ENCODE measurements at regions not wholly inside any gene's neighbourhood (a gene's known extent, or its start where the extent isn't known, plus 50 kb on each side); places are given as distances from the start of the nearest gene placed in this dataset.

DNA sequence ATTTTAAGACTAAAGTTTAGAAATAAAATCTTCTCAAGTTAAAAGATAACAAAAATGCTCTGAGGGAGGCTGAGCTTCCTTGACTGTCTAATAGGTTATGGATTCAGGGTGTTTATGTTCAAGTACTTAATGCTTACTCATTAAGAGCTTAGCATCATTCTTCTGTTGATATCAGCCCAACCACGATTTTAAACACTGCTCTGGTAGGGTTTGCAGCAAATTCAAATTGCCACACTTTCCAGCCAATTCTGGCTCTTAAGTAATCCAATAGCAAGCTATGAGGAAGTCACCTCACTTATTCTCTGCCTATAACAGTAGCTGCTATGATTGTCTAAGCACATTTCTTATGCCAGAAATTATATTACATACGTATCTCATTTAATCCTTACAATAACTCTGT, 191.0 kb upstream of the KIF2A start:
- H3K9me3 ChIP-seq (ENCODE audit: control insufficient read depth in 1 of 2, low read length in 2 of 2), result no peaks in the 10 kb centered on the region
- no peak overlapping the region for H3K9ac ChIP-seq (ENCODE audit: low read depth in 1 of 2, low read length in 2 of 2)
- no peaks in the 10 kb centered on the region for H3K4me1 ChIP-seq (ENCODE audit: control insufficient read depth in 1 of 2, insufficient read depth in 2 of 2, low read length in 2 of 2)
- H3K4me3 ChIP-seq (ENCODE audit: low read depth in 1 of 2, low read length in 2 of 2), result no peak overlapping the region
- no peak overlapping the region for H3K27ac ChIP-seq (ENCODE audit: low read depth, low read length)
- H3K27me3 ChIP-seq (ENCODE audit: control insufficient read depth in 1 of 2, insufficient read depth in 2 of 2, low read length in 2 of 2), result peaks cover 0 to 3% of the 10 kb centered on the region in 2 donors
- no peaks in the 10 kb centered on the region for H3K36me3 ChIP-seq (ENCODE audit: control insufficient read depth in 1 of 2, insufficient read depth in 2 of 2, low read length in 2 of 2)

DNA sequence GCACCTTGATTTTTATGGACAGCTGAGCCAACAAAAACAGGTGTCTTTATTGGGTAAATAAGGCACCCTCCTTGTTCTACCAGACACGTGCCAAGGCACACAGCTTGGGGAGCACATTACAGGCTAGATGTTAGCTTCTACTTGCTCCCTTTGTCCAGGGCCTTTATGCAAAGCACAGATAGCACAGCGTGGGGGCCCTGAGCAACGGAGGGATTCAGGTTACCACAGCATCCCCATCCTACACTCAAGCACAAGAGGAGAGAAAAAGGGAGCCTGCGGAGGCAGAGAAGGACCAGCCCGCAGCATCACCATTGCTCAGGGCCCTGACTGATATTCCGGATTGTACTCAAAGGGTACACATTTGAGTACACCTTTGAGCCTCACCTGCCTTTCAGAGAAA, 181.7 kb upstream of the KIF2A start:
- Histone ChIP-seq H3K27me3 (ENCODE audit: control insufficient read depth in 1 of 2, insufficient read depth in 2 of 2, low read length in 2 of 2) (no peaks in the 10 kb centered on the region), H3K4me3 (ENCODE audit: low read depth in 1 of 2, low read length in 2 of 2) (no peak overlapping the region), H3K9me3 (ENCODE audit: control insufficient read depth in 1 of 2, low read length in 2 of 2) (no peaks in the 10 kb centered on the region), H3K36me3 (ENCODE audit: control insufficient read depth in 1 of 2, insufficient read depth in 2 of 2, low read length in 2 of 2) (no peaks in the 10 kb centered on the region), H3K27ac (ENCODE audit: low read depth, low read length) (no peak overlapping the region), H3K9ac (ENCODE audit: low read depth in 1 of 2, low read length in 2 of 2) (no peak overlapping the region), H3K4me1 (ENCODE audit: control insufficient read depth in 1 of 2, insufficient read depth in 2 of 2, low read length in 2 of 2) (no peaks in the 10 kb centered on the region)

DNA sequence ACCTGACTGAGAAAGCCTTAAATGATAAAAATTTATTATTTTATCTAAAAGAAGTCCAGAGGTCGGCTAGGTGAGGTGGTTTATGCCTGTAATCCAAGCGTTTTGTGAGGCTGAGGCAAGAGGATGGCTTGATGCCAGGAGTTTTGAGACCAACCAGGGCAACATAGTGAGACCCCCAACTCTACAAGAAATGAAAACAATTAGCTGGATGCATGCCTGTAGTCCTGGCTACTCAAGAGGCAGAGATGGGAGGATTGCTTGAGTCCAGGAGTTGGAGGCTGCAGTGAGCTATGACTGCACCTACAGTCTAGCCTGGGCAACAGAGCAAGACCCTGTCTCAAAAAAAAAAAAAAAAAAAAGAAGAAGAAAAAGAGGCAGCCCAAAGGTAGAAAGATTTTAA, 179.9 kb upstream of the KIF2A start:
- H3K4me3 ChIP-seq (ENCODE audit: low read depth in 1 of 2, low read length in 2 of 2), result no peak overlapping the region
- H3K27me3 ChIP-seq (ENCODE audit: control insufficient read depth in 1 of 2, insufficient read depth in 2 of 2, low read length in 2 of 2), result no peaks in the 10 kb centered on the region

DNA sequence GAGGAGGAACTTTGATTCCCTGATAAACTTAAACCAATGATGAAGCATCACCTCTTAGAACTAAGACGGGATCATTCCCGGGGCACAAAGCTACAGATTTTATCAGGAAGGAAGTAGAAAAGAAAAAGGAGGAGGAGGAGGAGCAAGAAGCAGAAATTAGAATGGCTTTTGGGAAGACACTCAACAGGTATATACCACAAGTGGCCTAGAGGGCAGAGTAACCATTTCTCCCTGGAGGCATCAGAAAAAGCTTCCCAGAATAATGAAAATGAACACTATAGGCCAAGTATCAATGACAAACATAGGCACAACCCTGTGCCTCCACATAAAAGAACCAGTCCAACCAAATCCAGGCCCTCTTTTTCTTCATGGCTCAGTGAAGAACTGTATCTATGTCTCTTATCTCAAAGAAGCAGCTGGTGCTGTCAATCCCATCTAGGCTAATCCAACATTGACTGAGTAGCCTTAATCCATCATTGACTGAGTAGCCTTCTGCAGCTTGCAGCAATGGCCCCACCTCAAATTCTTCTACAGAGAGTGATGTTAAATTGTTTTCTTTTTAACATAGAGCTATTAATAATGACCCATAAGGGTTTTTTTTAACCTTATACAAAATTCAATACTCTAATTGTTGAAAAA, 178.8 kb upstream of the KIF2A start:
- Histone ChIP-seq H3K36me3 (ENCODE audit: control insufficient read depth in 1 of 2, insufficient read depth in 2 of 2, low read length in 2 of 2) (no peaks in the 10 kb centered on the region), H3K27ac (ENCODE audit: low read depth, low read length) (no peak overlapping the region), H3K9me3 (ENCODE audit: control insufficient read depth in 1 of 2, low read length in 2 of 2) (no peaks in the 10 kb centered on the region), H3K9ac (ENCODE audit: low read depth in 1 of 2, low read length in 2 of 2) (no peak overlapping the region), H3K4me3 (ENCODE audit: low read depth in 1 of 2, low read length in 2 of 2) (no peak overlapping the region), H3K27me3 (ENCODE audit: control insufficient read depth in 1 of 2, insufficient read depth in 2 of 2, low read length in 2 of 2) (no peaks in the 10 kb centered on the region), H3K4me1 (ENCODE audit: control insufficient read depth in 1 of 2, insufficient read depth in 2 of 2, low read length in 2 of 2) (no peaks in the 10 kb centered on the region)

More for the DNA sequence above, 179.9 kb upstream of the KIF2A start:
- Histone ChIP-seq H3K9me3 (ENCODE audit: control insufficient read depth in 1 of 2, low read length in 2 of 2) (no peaks in the 10 kb centered on the region), H3K36me3 (ENCODE audit: control insufficient read depth in 1 of 2, insufficient read depth in 2 of 2, low read length in 2 of 2) (no peaks in the 10 kb centered on the region), H3K27ac (ENCODE audit: low read depth, low read length) (no peak overlapping the region), H3K9ac (ENCODE audit: low read depth in 1 of 2, low read length in 2 of 2) (no peak overlapping the region), H3K4me1 (ENCODE audit: control insufficient read depth in 1 of 2, insufficient read depth in 2 of 2, low read length in 2 of 2) (no peaks in the 10 kb centered on the region)

DNA sequence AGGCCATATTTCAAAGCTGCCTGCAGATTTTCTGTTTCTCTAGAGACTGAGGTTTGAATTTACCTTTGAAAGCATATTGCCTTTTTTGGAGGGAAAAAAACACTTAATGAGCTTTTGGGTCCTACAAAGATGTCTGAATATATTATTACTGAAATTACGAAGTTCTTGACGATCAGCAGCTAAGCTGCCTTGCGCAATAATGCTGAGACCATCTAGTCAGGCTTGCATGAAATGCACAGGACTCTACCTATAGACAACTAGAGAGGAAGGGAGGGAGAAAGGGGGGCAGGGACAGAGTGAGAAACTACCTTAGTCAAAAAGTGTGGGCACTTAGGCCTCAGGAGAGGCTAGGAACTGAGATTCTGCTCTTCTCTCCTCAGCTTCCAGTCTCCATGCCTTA, 175.9 kb upstream of the KIF2A start:
- H3K27me3 ChIP-seq (ENCODE audit: control insufficient read depth in 1 of 2, insufficient read depth in 2 of 2, low read length in 2 of 2), result no peaks in the 10 kb centered on the region

DNA sequence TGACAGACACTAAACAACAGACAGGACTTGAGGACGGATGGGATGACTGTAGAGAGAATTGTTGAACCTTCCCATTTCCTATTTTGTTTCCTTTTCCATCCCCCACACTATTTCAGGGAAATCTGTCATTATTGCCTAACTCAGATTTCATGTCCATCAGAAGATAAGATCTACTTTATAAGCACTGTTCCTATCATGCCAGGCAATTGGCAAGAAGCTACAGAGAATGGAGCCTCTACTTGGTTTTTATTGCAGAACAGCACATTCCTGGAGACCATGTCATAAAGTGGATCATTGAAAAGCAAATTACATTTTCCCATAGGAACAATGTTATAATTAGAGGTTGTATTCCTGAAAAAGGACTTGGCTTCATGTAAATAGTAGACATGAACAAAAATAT, 173.7 kb upstream of the KIF2A start:
- H3K9me3 ChIP-seq (ENCODE audit: control insufficient read depth in 1 of 2, low read length in 2 of 2), result no peaks in the 10 kb centered on the region
- no peak overlapping the region for H3K4me3 ChIP-seq (ENCODE audit: low read depth in 1 of 2, low read length in 2 of 2)

More for the DNA sequence above, 175.9 kb upstream of the KIF2A start:
- Histone ChIP-seq H3K36me3 (ENCODE audit: control insufficient read depth in 1 of 2, insufficient read depth in 2 of 2, low read length in 2 of 2) (no peaks in the 10 kb centered on the region), H3K4me3 (ENCODE audit: low read depth in 1 of 2, low read length in 2 of 2) (no peak overlapping the region), H3K4me1 (ENCODE audit: control insufficient read depth in 1 of 2, insufficient read depth in 2 of 2, low read length in 2 of 2) (no peaks in the 10 kb centered on the region), H3K9ac (ENCODE audit: low read depth in 1 of 2, low read length in 2 of 2) (no peak overlapping the region), H3K27ac (ENCODE audit: low read depth, low read length) (no peak overlapping the region), H3K9me3 (ENCODE audit: control insufficient read depth in 1 of 2, low read length in 2 of 2) (no peaks in the 10 kb centered on the region)

DNA sequence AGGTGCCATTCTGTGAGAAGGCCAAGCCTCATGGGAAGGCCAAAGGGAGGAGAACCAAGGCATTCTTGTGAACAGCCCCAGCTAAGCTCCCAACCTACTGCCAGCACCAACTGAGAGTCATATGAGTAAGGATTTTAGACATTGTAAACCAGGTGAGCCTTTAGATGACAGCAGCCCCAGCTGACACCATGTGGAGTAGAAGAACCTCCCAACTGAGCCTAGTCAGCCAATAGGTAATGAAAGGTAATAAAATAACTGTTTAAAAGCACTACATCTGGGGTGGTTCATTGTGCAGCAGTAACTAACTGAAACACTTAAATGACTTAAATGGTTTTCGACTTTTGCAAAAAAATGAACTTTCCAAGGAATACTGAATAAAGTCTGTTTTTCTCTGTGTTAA, 172.6 kb upstream of the KIF2A start:
- Histone ChIP-seq H3K4me1 (ENCODE audit: control insufficient read depth in 1 of 2, insufficient read depth in 2 of 2, low read length in 2 of 2) (no peaks in the 10 kb centered on the region), H3K36me3 (ENCODE audit: control insufficient read depth in 1 of 2, insufficient read depth in 2 of 2, low read length in 2 of 2) (no peaks in the 10 kb centered on the region), H3K4me3 (ENCODE audit: low read depth in 1 of 2, low read length in 2 of 2) (no peak overlapping the region), H3K27ac (ENCODE audit: low read depth, low read length) (no peak overlapping the region), H3K9ac (ENCODE audit: low read depth in 1 of 2, low read length in 2 of 2) (no peak overlapping the region), H3K27me3 (ENCODE audit: control insufficient read depth in 1 of 2, insufficient read depth in 2 of 2, low read length in 2 of 2) (peaks cover 0 to 1% of the 10 kb centered on the region in 2 donors), H3K9me3 (ENCODE audit: control insufficient read depth in 1 of 2, low read length in 2 of 2) (no peaks in the 10 kb centered on the region)

More for the DNA sequence above, 173.7 kb upstream of the KIF2A start:
- Histone ChIP-seq H3K36me3 (ENCODE audit: control insufficient read depth in 1 of 2, insufficient read depth in 2 of 2, low read length in 2 of 2) (no peaks in the 10 kb centered on the region), H3K27me3 (ENCODE audit: control insufficient read depth in 1 of 2, insufficient read depth in 2 of 2, low read length in 2 of 2) (no peaks in the 10 kb centered on the region), H3K27ac (ENCODE audit: low read depth, low read length) (no peak overlapping the region), H3K9ac (ENCODE audit: low read depth in 1 of 2, low read length in 2 of 2) (no peak overlapping the region), H3K4me1 (ENCODE audit: control insufficient read depth in 1 of 2, insufficient read depth in 2 of 2, low read length in 2 of 2) (no peaks in the 10 kb centered on the region)

DNA sequence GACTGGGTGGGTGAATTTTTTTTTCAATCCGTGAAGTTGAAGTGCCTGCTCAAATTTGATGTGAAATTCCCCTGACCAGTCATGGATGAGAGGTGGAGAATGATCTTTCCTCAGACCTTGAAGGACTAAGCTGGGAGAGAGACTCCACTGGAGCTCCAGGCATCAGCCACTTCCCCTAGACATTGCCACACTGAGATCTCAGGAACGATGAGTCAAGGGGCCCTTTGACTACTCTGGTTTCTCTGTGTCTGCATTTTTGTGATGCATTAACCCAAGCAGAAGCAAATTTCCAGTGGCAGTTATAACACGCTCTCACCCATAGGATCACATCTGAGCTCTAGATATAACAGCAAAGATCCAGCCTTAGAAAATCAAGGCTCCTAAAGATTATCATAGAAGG, 171.2 kb upstream of the KIF2A start:
- no peaks in the 10 kb centered on the region for H3K9me3 ChIP-seq (ENCODE audit: control insufficient read depth in 1 of 2, low read length in 2 of 2)
- no peak overlapping the region for H3K4me3 ChIP-seq (ENCODE audit: low read depth in 1 of 2, low read length in 2 of 2)
- H3K4me1 ChIP-seq (ENCODE audit: control insufficient read depth in 1 of 2, insufficient read depth in 2 of 2, low read length in 2 of 2), result no peaks in the 10 kb centered on the region
- peaks cover 0 to 4% of the 10 kb centered on the region in 2 donors for H3K27me3 ChIP-seq (ENCODE audit: control insufficient read depth in 1 of 2, insufficient read depth in 2 of 2, low read length in 2 of 2)
- no peak overlapping the region for H3K9ac ChIP-seq (ENCODE audit: low read depth in 1 of 2, low read length in 2 of 2)
- H3K27ac ChIP-seq (ENCODE audit: low read depth, low read length), result no peak overlapping the region
- H3K36me3 ChIP-seq (ENCODE audit: control insufficient read depth in 1 of 2, insufficient read depth in 2 of 2, low read length in 2 of 2), result no peaks in the 10 kb centered on the region

DNA sequence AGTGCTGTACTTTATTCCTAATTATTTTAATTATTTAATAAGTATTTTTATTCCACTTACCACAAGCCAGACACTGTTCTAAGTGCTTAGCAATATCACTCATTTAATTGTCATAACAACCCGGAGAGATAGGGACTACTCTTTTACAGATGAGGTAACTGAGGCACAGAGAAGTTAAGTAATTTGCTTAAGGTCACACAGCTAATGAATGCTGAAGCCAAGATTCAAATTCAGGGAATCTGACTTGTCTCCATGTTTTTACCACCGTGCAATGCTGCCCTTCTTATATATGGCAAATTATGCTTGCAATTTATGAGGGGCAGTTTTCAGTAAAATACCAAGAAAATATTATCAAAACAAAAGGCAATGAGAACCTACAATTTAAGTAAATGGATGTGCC, 168.4 kb upstream of the KIF2A start:
- Histone ChIP-seq H3K9me3 (ENCODE audit: control insufficient read depth in 1 of 2, low read length in 2 of 2) (no peaks in the 10 kb centered on the region), H3K4me1 (ENCODE audit: control insufficient read depth in 1 of 2, insufficient read depth in 2 of 2, low read length in 2 of 2) (no peaks in the 10 kb centered on the region), H3K9ac (ENCODE audit: low read depth in 1 of 2, low read length in 2 of 2) (no peak overlapping the region), H3K4me3 (ENCODE audit: low read depth in 1 of 2, low read length in 2 of 2) (no peak overlapping the region), H3K27me3 (ENCODE audit: control insufficient read depth in 1 of 2, insufficient read depth in 2 of 2, low read length in 2 of 2) (peaks cover 0 to 4% of the 10 kb centered on the region in 2 donors), H3K36me3 (ENCODE audit: control insufficient read depth in 1 of 2, insufficient read depth in 2 of 2, low read length in 2 of 2) (no peaks in the 10 kb centered on the region), H3K27ac (ENCODE audit: low read depth, low read length) (no peak overlapping the region)

DNA sequence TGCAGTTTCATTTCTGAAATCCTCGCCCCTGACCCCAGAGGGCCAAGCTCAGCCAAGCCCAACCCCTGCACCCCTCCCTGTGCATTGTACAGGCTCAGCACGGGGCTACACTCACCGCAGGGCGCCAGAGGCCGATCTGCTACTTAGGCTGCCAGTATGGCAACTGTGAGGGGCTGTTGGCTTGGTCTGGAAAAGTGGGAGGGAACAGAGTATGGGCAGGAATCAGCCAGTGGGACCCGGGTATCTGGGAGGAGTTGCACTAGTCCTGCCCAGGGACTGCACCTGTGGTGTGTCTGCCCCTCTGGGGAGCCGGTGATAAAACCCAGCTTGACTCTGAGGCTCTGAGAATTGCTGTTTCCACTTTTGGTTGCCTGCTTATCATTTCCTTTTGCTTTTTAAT, 167.4 kb upstream of the KIF2A start:
- Histone ChIP-seq H3K27ac (ENCODE audit: low read depth, low read length) (no peak overlapping the region), H3K4me1 (ENCODE audit: control insufficient read depth in 1 of 2, insufficient read depth in 2 of 2, low read length in 2 of 2) (no peaks in the 10 kb centered on the region), H3K9ac (ENCODE audit: low read depth in 1 of 2, low read length in 2 of 2) (no peak overlapping the region), H3K27me3 (ENCODE audit: control insufficient read depth in 1 of 2, insufficient read depth in 2 of 2, low read length in 2 of 2) (peaks cover 0 to 4% of the 10 kb centered on the region in 2 donors), H3K9me3 (ENCODE audit: control insufficient read depth in 1 of 2, low read length in 2 of 2) (no peaks in the 10 kb centered on the region), H3K4me3 (ENCODE audit: low read depth in 1 of 2, low read length in 2 of 2) (no peak overlapping the region), H3K36me3 (ENCODE audit: control insufficient read depth in 1 of 2, insufficient read depth in 2 of 2, low read length in 2 of 2) (no peaks in the 10 kb centered on the region)

DNA sequence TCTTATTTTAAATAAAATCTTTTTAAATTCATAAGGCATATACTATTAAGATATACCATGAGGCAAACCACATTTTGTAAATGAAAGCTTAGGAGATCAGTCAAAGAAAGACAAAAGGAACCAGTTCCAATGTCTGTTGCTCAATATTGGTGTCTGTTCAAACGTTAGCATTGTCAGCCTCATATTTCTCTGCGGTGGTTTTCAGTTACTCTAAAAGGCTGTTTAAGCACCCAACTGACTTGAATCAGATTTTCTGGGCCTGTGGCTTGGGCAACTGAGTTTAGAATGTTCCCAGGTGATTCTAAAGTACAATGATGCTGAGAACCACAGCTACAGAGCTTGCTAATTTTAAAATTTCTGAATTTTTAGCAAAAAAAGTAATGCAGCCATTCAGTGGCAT, 166.3 kb upstream of the KIF2A start:
- Histone ChIP-seq H3K36me3 (ENCODE audit: control insufficient read depth in 1 of 2, insufficient read depth in 2 of 2, low read length in 2 of 2) (no peaks in the 10 kb centered on the region), H3K4me1 (ENCODE audit: control insufficient read depth in 1 of 2, insufficient read depth in 2 of 2, low read length in 2 of 2) (no peaks in the 10 kb centered on the region), H3K9me3 (ENCODE audit: control insufficient read depth in 1 of 2, low read length in 2 of 2) (no peaks in the 10 kb centered on the region), H3K4me3 (ENCODE audit: low read depth in 1 of 2, low read length in 2 of 2) (no peak overlapping the region), H3K27ac (ENCODE audit: low read depth, low read length) (no peak overlapping the region), H3K27me3 (ENCODE audit: control insufficient read depth in 1 of 2, insufficient read depth in 2 of 2, low read length in 2 of 2) (peaks cover 4 to 5% of the 10 kb centered on the region in 2 donors), H3K9ac (ENCODE audit: low read depth in 1 of 2, low read length in 2 of 2) (no peak overlapping the region)
